Tibial nerve (tissue), 3 donors: ENCODE measurements at regions not wholly inside any gene's neighbourhood (a gene's known extent, or its start where the extent isn't known, plus 50 kb on each side); places are given as distances from the start of the nearest gene placed in this dataset.

Source experiments
- POLR2A ChIP-seq, 2 donors: fragments of 450-650 bp; IDR thresholded peaks; one replicate each; pipeline ENCODE4 v1.6.1; 2017; ENCODE audit warnings: antibody characterized with exemption in 2 of 2, mild to moderate bottlenecking in 2 of 2, moderate library complexity in 2 of 2
- TF ChIP-seq, protein P1 (sequence below), 5 experiments: fragments of 200-600 bp in 3 of 5; fragments of 450-650 bp in 2 of 5; sonication (generic) in 3 of 5; IDR thresholded peaks; one replicate each; pipeline ENCODE4 v1.5.1; 2016 to 2019; ENCODE audit warnings: antibody characterized with exemption in 5 of 5, mild to moderate bottlenecking in 3 of 5, moderate library complexity in 2 of 5

DNA sequence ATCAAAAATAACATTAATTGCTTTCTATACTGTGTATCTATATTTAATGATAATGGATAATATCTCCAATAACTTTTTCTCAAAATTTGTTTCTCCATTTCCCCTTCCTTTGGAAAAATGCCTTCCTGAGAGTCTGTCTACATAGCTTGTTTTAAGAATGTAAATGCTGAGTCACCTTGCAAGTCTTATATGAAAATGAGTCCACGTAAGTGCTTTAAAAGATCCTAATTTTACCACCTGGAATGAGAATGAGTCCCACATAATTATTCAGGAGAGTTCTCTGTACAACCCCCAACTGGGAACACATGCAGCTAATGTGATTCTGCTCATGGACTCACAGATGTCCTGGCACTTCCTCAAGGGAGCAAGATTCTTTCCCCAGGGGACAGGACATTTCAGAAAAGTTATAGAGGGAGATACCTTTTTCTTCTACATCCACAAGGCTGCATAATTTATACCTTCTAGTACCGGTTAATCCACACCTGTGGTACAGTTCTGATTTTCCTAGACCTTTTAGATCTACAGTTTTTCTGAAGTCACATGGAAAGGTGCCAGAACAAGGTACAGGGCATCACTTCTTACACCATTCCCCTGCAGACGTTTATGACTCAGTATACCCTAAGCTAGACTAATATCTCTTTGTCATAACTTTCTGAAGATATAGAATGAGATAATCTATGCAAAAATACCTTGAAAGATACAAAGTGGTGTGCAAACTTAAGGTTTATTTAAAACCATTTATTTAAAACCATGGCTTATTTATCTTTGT, 314.1 kb downstream of the CETN3 start:
- TF ChIP-seq POLR2A (IDR thresholded peaks at IDR 0.05), result no peak
- TF ChIP-seq, protein P1, sequence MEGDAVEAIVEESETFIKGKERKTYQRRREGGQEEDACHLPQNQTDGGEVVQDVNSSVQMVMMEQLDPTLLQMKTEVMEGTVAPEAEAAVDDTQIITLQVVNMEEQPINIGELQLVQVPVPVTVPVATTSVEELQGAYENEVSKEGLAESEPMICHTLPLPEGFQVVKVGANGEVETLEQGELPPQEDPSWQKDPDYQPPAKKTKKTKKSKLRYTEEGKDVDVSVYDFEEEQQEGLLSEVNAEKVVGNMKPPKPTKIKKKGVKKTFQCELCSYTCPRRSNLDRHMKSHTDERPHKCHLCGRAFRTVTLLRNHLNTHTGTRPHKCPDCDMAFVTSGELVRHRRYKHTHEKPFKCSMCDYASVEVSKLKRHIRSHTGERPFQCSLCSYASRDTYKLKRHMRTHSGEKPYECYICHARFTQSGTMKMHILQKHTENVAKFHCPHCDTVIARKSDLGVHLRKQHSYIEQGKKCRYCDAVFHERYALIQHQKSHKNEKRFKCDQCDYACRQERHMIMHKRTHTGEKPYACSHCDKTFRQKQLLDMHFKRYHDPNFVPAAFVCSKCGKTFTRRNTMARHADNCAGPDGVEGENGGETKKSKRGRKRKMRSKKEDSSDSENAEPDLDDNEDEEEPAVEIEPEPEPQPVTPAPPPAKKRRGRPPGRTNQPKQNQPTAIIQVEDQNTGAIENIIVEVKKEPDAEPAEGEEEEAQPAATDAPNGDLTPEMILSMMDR (IDR thresholded peaks at IDR 0.05), result no peak
